Left kidney (tissue), 1 donor: ENCODE measurements at regions not wholly inside any gene's neighbourhood (a gene's known extent, or its start where the extent isn't known, plus 50 kb on each side); places are given as distances from the start of the nearest gene placed in this dataset.

ENCODE experiments used
- DNase-seq: peaks from one replicate; pipeline ENCODE4 v3.0.0-alpha.2; 2013

DNA sequence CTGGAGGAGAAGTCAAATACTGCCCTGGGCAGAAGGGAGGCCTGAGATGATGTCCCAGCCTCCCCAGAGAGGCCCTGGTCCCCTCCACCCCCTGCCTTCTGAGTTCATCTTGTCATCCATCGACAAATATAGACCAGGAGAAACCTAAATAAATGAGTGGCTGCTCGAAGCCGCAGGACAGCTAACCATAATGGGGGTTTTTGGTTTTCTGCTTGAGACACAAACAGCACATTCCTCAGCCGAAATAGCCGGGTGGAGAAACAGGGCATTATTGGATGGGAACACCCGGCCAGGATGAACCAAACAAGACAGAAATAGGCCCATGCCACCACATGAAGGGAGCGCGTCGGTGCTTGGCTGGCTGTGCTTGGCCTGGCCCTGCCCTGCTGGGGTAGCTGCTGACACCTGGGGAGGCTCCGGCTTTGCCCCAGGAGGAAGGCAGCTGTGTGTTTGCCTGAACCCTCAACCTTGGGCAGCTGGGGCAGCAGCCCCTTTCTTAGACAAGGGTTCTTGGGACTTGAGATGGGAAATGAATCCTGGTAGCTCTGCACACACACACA lies 188.1 kb downstream of the IRX5 start:
- DNase-seq: no peak

DNA sequence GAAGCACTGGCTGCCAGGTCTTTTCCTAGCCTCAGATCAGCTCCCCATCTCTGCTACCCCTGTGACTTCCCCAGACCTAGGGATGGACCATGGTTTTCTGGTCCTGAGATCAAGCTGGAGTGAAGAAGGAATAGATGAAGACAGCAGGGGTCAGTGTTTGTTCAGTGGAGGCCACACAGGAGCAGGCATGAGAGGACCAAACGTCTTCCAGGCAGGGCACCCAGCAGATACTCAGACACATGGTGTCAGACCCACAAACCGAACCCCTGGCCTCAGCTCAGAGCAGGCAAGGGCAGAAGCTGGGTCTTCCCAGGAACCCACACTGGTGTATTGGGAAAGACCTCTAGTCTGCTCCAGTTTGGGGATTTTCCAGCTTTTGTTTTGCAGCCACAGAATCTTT lies 189.7 kb downstream of the IRX5 start:
- no peak for DNase-seq

GRCh38 chr16:55120826-55121225 lies 190.2 kb downstream of the IRX5 start:
- DNase-seq: no peak

DNA sequence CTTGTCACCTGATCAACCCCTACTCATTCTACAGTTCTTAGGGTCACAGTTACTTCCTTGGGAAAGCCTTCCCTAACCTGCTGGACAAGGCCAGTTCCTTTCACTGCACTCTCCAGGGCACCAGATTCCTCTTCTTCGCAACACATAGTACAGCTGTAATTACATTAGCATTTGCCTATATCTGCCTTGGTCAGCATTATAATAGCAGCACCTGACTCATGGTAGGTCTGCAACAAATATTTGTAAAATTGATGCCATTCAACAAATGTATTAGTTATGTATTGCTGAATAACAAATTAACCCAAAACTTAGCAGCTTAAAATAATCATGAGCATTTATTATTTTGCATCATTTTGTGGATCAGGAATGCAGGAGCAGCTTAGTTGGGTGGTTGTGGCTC lies 193.0 kb downstream of the IRX5 start:
- no peak for DNase-seq

- no peak for DNase-seq
Observed at GRCh38 chr16:55125818-55126385, 195.2 kb downstream of the IRX5 start.

DNA sequence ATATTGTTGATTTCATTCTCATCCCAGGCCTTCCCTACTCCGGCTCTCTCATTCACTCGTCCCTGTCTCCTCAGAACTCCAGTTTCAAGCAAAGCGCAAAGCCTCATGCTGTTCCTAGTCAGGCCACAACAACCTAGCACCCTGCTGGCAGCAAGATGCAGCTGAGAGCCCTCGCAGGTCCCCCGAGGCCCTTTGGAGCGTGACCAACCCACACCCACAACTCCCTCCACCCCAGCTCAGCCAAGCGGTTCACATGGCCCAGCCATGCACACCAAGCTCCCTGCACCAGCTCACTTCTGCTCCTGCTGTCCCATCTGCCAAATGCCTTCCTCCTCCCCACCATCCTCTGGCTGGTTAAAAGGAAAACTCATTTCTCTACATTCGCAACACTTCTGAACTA lies 195.8 kb downstream of the IRX5 start:
- no peak for DNase-seq

- DNase-seq: no peak
Observed at GRCh38 chr16:55130456-55130855, 193.5 kb upstream of the IRX6 start.

DNA sequence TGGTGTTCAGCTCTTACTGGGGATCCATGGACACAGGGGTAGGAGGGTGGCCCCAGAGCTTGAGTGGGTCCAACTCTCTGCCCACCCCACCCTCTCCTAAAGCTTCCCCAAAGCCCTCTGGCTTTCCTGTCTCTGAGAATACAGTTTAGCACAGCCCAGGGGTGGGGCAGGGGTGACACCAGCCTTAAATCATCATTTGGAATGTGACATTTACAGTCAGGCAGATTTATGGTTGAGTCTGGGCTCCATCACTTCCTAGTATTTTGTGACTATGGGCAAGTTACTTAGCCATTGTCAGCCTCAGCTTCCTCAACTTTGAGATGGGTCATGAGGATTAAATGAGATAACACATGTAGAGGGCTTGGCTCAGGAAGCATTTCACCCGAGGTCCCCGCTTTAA lies 193.1 kb upstream of the IRX6 start:
- DNase-seq: no peak

- DNase-seq: no peak
Observed at GRCh38 chr16:55133654-55134053, 190.3 kb upstream of the IRX6 start.

- DNase-seq: no peak
Observed at GRCh38 chr16:55136356-55137150, 187.4 kb upstream of the IRX6 start.

GRCh38 chr16:55138298-55138697 lies 185.7 kb upstream of the IRX6 start:
- no peak for DNase-seq

GRCh38 chr16:55142405-55142804 lies 181.6 kb upstream of the IRX6 start:
- no peak for DNase-seq

DNA sequence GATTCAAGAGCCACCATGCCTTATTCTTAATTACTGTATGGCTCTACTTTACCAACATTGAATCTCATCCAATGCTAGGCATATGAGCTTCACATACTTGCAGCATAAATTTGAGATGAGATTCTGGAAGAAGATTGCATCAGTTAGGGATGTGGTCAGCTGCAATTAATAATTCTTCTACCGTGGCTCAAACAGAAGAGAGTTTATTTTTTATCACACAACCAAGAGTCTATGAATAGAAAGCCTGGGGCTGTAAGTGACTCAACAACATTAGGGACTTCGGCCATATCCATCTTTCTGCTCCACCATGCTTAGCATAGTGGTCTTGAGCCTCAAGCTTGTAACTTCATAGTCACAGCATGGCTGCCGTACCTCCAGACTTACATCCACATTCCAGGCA lies 179.4 kb upstream of the IRX6 start:
- no peak for DNase-seq

- DNase-seq: no peak
Observed at GRCh38 chr16:55145771-55146603, 178.0 kb upstream of the IRX6 start.

- DNase-seq: no peak
Observed at GRCh38 chr16:55146966-55147365, 177.0 kb upstream of the IRX6 start.

DNA sequence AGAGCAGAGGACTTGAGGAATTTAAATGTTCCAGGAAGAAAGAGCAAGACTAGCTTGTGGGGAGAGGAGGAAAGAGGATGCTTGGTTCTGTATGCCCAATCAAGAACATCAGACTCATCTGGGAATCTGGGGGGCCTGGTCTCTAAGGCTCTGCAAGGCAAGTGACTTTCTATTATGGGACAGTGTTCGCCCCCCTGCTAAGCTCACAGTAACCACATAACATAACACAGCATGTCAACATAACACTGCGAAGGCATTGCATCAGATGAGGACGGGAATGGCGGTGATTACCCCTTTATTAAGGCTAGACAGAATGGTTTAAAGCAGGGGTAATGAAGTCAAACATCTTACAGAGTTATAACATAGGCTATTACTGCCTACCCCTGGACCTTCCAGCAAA lies 176.6 kb upstream of the IRX6 start:
- DNase-seq: no peak

DNA sequence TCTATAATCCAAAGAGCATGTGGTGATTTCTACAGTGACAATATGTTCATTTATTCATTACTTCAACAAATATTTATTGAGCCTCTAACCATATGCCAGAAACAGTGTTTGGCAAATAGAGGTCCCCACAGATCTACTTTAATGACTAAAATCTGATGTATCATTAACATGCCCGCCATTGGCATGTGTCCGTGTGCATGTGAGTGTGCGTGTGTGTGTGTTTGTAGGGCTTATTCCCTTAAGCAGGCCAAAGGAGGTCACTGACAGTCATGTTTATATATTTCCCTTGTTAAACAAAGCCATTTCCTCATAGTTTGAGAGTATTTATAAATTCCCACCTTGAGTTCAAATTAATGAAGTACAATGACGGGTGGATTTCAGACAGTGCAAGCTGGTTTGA lies 174.4 kb upstream of the IRX6 start:
- DNase-seq: no peak

GRCh38 chr16:55151561-55152305 lies 172.3 kb upstream of the IRX6 start:
- DNase-seq: no peak

DNA sequence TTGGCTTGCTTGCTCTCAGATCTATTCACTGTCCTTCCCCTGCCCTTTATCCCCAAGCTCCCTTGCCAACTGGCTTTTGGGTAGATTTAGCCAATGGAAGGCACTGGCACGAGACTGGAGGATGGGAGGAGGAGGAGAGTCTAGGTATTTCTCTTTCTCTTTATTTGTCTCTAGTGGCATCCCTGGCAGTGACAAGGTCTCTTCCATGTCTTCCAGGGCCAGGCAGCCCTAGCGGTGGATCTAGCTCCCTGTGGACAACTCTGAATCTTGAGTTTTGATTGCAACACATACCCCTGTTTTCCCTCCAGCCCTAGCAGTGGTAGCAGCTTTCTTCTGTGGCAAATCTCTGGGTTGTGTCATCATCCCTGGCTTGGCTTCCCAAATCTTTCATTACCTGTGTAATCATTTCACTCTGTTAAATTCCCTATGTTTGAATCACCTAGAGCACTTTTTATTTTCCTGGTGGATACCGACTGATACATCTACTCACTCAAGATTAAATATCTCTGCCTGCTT lies 171.1 kb upstream of the IRX6 start:
- DNase-seq: no peak

DNA sequence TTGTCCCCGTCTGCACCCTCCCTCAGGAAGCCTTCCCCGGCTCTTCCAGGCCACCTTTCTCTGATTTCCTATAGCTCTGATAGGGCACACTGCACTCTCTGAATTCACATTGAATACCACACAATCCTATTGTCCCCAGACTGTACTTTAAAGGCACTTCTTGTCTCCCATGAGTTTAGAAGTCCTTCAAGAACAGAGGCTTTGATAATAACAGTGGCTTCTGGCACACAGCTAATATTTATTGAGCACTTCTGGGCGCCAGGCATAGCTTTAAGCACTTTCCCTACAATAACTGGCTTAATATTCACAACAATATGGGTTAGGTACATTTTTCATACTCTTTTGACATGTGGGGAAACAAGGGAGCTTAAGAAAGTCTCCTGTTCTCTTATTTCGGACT lies 169.7 kb upstream of the IRX6 start:
- DNase-seq: no peak

- no peak for DNase-seq
Observed at GRCh38 chr16:55154956-55155355, 169.0 kb upstream of the IRX6 start.

DNA sequence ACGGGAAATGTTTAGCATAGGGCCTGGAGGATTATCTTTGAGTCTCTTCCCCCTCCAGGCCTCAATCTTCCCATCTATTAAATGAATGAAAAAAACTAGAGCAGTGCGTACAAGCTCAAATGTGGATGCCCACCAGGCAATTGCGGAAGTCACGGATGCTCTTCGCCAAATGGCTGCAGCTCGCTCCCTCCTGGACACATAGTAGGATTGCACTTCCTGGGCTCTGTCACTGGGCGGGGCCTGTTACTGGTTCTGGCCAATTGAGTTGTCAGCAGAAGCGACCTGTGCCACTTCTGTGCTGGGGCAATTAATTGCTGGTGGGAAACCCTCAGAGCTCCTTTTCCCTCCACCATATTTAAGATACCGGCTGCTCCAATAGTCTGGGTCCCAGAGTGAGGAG lies 168.2 kb upstream of the IRX6 start:
- DNase-seq: no peak
